CD14-positive monocyte (primary cell): ENCODE measurements at regions not wholly inside any gene's neighbourhood (a gene's known extent, or its start where the extent isn't known, plus 50 kb on each side); places are given as distances from the start of the nearest gene placed in this dataset.

ENCODE experiments used
- DNase-seq, 3 donors: peaks; one replicate each; pipeline ENCODE4 v3.0.0-alpha.2; 2011 to 2022
- H2AFZ ChIP-seq: 2 replicates; pipeline ENCODE4 v1.6.0; 2012; ENCODE audit warnings: mild to moderate bottlenecking, low read depth, low read length, inconsistent platforms; ENCODE audit not compliant: insufficient read depth, poor library complexity, severe bottlenecking
- H3K27ac ChIP-seq, 2 donors: 1 replicate in 1 of 2; 2 replicates in 1 of 2; pipeline ENCODE4 v1.5.1; 2012 to 2013; ENCODE audit warnings: low read length in 2 of 2, control low read depth in 1 of 2, inconsistent platforms in 1 of 2, low read depth in 1 of 2, mild to moderate bottlenecking in 1 of 2
- H3K27me3 ChIP-seq, 2 donors: one replicate each; pipeline versions ENCODE4 v1.6.0 to v1.6.1; 2011 to 2013; ENCODE audit warnings: low read length in 2 of 2; ENCODE audit not compliant: control insufficient read depth in 2 of 2, insufficient read depth in 2 of 2
- H3K36me3 ChIP-seq, 2 donors: replicated peaks in 1 of 2; 1 replicate in 1 of 2; 2 replicates in 1 of 2; pipeline versions ENCODE4 v1.5.1 to v1.6.1; 2012 to 2013; ENCODE audit warnings: low read length in 2 of 2, control low read depth in 1 of 2, inconsistent platforms in 1 of 2, mild to moderate bottlenecking in 1 of 2; ENCODE audit not compliant: insufficient read depth in 2 of 2, control insufficient read depth in 1 of 2
- H3K4me1 ChIP-seq, 2 donors: 1 replicate in 1 of 2; 2 replicates in 1 of 2; pipeline versions ENCODE4 v1.5.1 to v1.6.1; 2012 to 2013; ENCODE audit warnings: low read length in 2 of 2, control low read depth in 1 of 2, inconsistent platforms in 1 of 2, mild to moderate bottlenecking in 1 of 2, moderate library complexity in 1 of 2; ENCODE audit not compliant: insufficient read depth in 2 of 2, control insufficient read depth in 1 of 2
- H3K4me2 ChIP-seq: replicated peaks from 2 replicates; pipeline ENCODE3; 2012; ENCODE audit warnings: low read length, moderate library complexity, mild to moderate bottlenecking; ENCODE audit not compliant: poor library complexity, severe bottlenecking; ENCODE audit errors: extremely low read depth
- H3K4me3 ChIP-seq, 3 experiments: fragments of 200-600 bp in 1 of 3; sonication (generic) in 1 of 3; replicated peaks in 1 of 3; 1 replicate in 2 of 3; 2 replicates in 1 of 3; pipeline ENCODE4 v1.5.1; 2011 to 2013; ENCODE audit warnings: low read length in 3 of 3, mild to moderate bottlenecking in 3 of 3, control low read depth in 2 of 3, low read depth in 2 of 3, inconsistent platforms in 1 of 3, moderate library complexity in 1 of 3
- H3K79me2 ChIP-seq: 2 replicates; pipeline ENCODE4 v1.6.0; 2012; ENCODE audit warnings: mild to moderate bottlenecking, control low read depth, inconsistent platforms, low read length, moderate library complexity; ENCODE audit not compliant: insufficient read depth
- H3K9ac ChIP-seq: 2 replicates; pipeline ENCODE4 v1.6.0; 2017; ENCODE audit warnings: low read length, mild to moderate bottlenecking; ENCODE audit not compliant: insufficient read depth, poor library complexity, severe bottlenecking
- H3K9me3 ChIP-seq, 2 donors: replicated peaks in 1 of 2; 1 replicate in 1 of 2; 2 replicates in 1 of 2; pipeline versions ENCODE4 v1.5.1 to v1.6.1; 2012 to 2013; ENCODE audit warnings: low read length in 2 of 2, control low read depth in 1 of 2; ENCODE audit not compliant: control insufficient read depth in 1 of 2, insufficient read depth in 1 of 2
- H4K20me1 ChIP-seq: 2 replicates; pipeline ENCODE4 v1.6.0; 2012; ENCODE audit warnings: mild to moderate bottlenecking, low read length, control low read depth, moderate library complexity; ENCODE audit not compliant: insufficient read depth
- H3K27ac Mint-ChIP-seq, 7 donors: one replicate each; pipeline ENCODE4 v1.8.0; 2020; ENCODE audit warnings: mild to moderate bottlenecking in 7 of 7, mixed read lengths in 7 of 7, moderate library complexity in 6 of 7, inconsistent platforms in 2 of 7
- H3K27me3 Mint-ChIP-seq, 3 donors: one replicate each; pipeline ENCODE4 v1.8.0; 2021 to 2022; ENCODE audit warnings: low read depth in 3 of 3, mild to moderate bottlenecking in 3 of 3, mixed read lengths in 3 of 3, moderate library complexity in 3 of 3, inconsistent platforms in 1 of 3
- H3K36me3 Mint-ChIP-seq, 2 donors: one replicate each; pipeline ENCODE4 v1.8.0; 2020; ENCODE audit warnings: mixed read lengths in 2 of 2, inconsistent platforms in 1 of 2, mild to moderate bottlenecking in 1 of 2
- H3K4me1 Mint-ChIP-seq: one replicate; pipeline ENCODE4 v1.8.0; 2020; ENCODE audit warnings: mild to moderate bottlenecking, mixed read lengths
- H3K4me3 Mint-ChIP-seq, 2 donors: one replicate each; pipeline ENCODE4 v1.8.0; 2020; ENCODE audit warnings: mild to moderate bottlenecking in 2 of 2, mixed read lengths in 2 of 2, moderate library complexity in 1 of 2
- H3K9me3 Mint-ChIP-seq, 7 donors: one replicate each; pipeline ENCODE4 v1.8.0; 2020 to 2022; ENCODE audit warnings: mixed read lengths in 7 of 7, mild to moderate bottlenecking in 6 of 7, moderate library complexity in 6 of 7, inconsistent platforms in 2 of 7
- CTCF ChIP-seq: fragments of 200-600 bp; IDR thresholded peaks from one replicate; pipeline ENCODE4 v1.8.0; 2022; ENCODE audit warnings: antibody characterized with exemption, mild to moderate bottlenecking
- WGBS: methylation state at CpG from one replicate; pipeline ENCODE4 v1.1.5; 2013; ENCODE audit warnings: missing lambda C conversion rate; ENCODE audit not compliant: insufficient coverage; 5-methylcytosine and 5-hydroxymethylcytosine counted together
- intact Hi-C, 2 donors: fragments of 100-400 bp; cut with micrococcal nuclease; formaldehyde crosslinking; loops; one replicate each; pipeline versions ENCODE4 v1.15.0 to v1.15.1; 2023

- no peak for TF ChIP-seq CTCF
- Mint-ChIP-seq H3K36me3 (no peaks in the 10 kb centered on the region), H3K9me3 (peaks cover 0 to 4% (median 2%) of the 10 kb centered on the region in 7 donors), H3K27me3 (peaks cover 5 to 30% (median 28%) of the 10 kb centered on the region in 3 donors), H3K4me3 (no peak overlapping the region), H3K27ac (no peak overlapping the region), H3K4me1 (peaks cover 3% of the 10 kb centered on the region)
- H3K4me1 ChIP-seq: no peaks in the 10 kb centered on the region
- no peaks in the 10 kb centered on the region for H4K20me1 ChIP-seq
- intact Hi-C loops: no loop called here
- no peak overlapping the region for H3K27ac ChIP-seq
- H3K27me3 ChIP-seq: peaks cover 0 to 11% of the 10 kb centered on the region in 2 donors
- no peak overlapping the region for H3K4me2 ChIP-seq
- H3K79me2 ChIP-seq: no peaks in the 10 kb centered on the region
- no CpG with 5 or more reads among the region's 6 CpGs for WGBS
- no peaks in the 10 kb centered on the region for H3K9me3 ChIP-seq
- no peaks in the 10 kb centered on the region for H3K36me3 ChIP-seq
- H2AFZ ChIP-seq: no peak overlapping the region
- DNase-seq: no peak
- H3K9ac ChIP-seq: no peak overlapping the region
- no peak overlapping the region for H3K4me3 ChIP-seq
These were observed 175.7 kb downstream of the RGS9 start for GRCh38 chr17:65312718-65313377.

GRCh38 chr17:65311261-65311660, 174.1 kb downstream of the RGS9 start:
- no peak overlapping the region for H2AFZ ChIP-seq
- H4K20me1 ChIP-seq: no peaks in the 10 kb centered on the region
- Mint-ChIP-seq H3K27ac (peak overlapping the region in 1 of 7 donors; percentile 9), H3K9me3 (peaks cover 0 to 4% (median 2%) of the 10 kb centered on the region in 7 donors), H3K36me3 (no peaks in the 10 kb centered on the region), H3K4me1 (peaks cover 3% of the 10 kb centered on the region), H3K4me3 (no peak overlapping the region), H3K27me3 (peaks cover 7 to 28% (median 25%) of the 10 kb centered on the region in 3 donors)
- H3K4me1 ChIP-seq: no peaks in the 10 kb centered on the region
- intact Hi-C loops: no loop called here
- no peak overlapping the region for H3K4me2 ChIP-seq
- peaks cover 0 to 11% of the 10 kb centered on the region in 2 donors for H3K27me3 ChIP-seq
- no peaks in the 10 kb centered on the region for H3K9me3 ChIP-seq
- 84% methylated on average over 3 of the region's 5 CpGs for WGBS
- no peaks in the 10 kb centered on the region for H3K36me3 ChIP-seq
- H3K9ac ChIP-seq: no peak overlapping the region
- H3K4me3 ChIP-seq: no peak overlapping the region
- DNase-seq: no peak
- no peak overlapping the region for H3K27ac ChIP-seq
- H3K79me2 ChIP-seq: no peaks in the 10 kb centered on the region
- TF ChIP-seq CTCF: no peak
